SK-N-SH (cell line): ENCODE measurements at regions not wholly inside any gene's neighbourhood (a gene's known extent, or its start where the extent isn't known, plus 50 kb on each side); places are given as distances from the start of the nearest gene placed in this dataset.

Experiments
- CTCF ChIA-PET: fragments of 300-600, 350-600 bp; formaldehyde crosslinking; extraction: SDS; loops from one replicate; lab custom pipeline; 2021; lab: Yijun Ruan, JAX
- POLR2A ChIA-PET: fragments of 350-600 bp; sonication (Branson Sonifier 250); formaldehyde crosslinking; extraction: SDS; loops from one replicate; lab custom pipeline; 2020; ENCODE audit warnings: antibody characterized with exemption, inconsistent platforms; lab: Yijun Ruan, JAX
- DNase-seq: peaks from one replicate; pipeline ENCODE4 v3.0.0; 2012
- H2AFZ ChIP-seq: fragments of 200-600 bp; sonication (generic); 2 replicates; pipeline ENCODE4 v1.8.1; 2016; ENCODE audit warnings: antibody characterized with exemption, mild to moderate bottlenecking, low read depth
- H3F3A ChIP-seq: fragments of 200-600 bp; sonication (generic); replicated peaks from 2 replicates; pipeline ENCODE3; 2016; ENCODE audit warnings: antibody characterized with exemption, mild to moderate bottlenecking; ENCODE audit not compliant: insufficient read depth
- H3K27ac ChIP-seq, 2 experiments: fragments of 200-500 bp in 1 of 2; fragments of 200-600 bp in 1 of 2; sonication (Bioruptor generic) in 1 of 2; sonication (generic), shearing (Covaris generic) in 1 of 2; 2 replicates each; pipeline versions ENCODE4 v1.5.1 to v1.6.1; 2014 to 2016; ENCODE audit warnings: low read depth in 2 of 2, inconsistent platforms in 1 of 2, low read length in 1 of 2, mild to moderate bottlenecking in 1 of 2, mixed read lengths in 1 of 2
- H3K27me3 ChIP-seq: fragments of 200-600 bp; sonication (generic), shearing (Covaris generic); 2 replicates; pipeline ENCODE4 v1.6.1; 2016; ENCODE audit warnings: mixed run types; ENCODE audit not compliant: insufficient read depth
- H3K36me3 ChIP-seq, 2 experiments: fragments of 200-500 bp in 1 of 2; fragments of 200-600 bp in 1 of 2; sonication (Bioruptor generic) in 1 of 2; sonication (generic) in 1 of 2; replicated peaks in 1 of 2; 2 replicates each; pipeline versions ENCODE3 to v1.5.1; 2014 to 2016; ENCODE audit warnings: low read length in 1 of 2, mild to moderate bottlenecking in 1 of 2; ENCODE audit not compliant: insufficient read depth in 2 of 2, control insufficient read depth in 1 of 2
- H3K4me1 ChIP-seq, 2 experiments: fragments of 200-500 bp in 1 of 2; fragments of 200-600 bp in 1 of 2; sonication (Bioruptor generic) in 1 of 2; sonication (generic), shearing (Covaris generic) in 1 of 2; 2 replicates each; pipeline versions ENCODE4 v1.5.1 to v1.6.1; 2014 to 2016; ENCODE audit warnings: low read depth in 1 of 2, low read length in 1 of 2, mixed run types in 1 of 2; ENCODE audit not compliant: insufficient read depth in 2 of 2, control insufficient read depth in 1 of 2
- H3K4me2 ChIP-seq: fragments of 200-600 bp; sonication (generic), shearing (Covaris generic); 2 replicates; pipeline ENCODE4 v1.6.1; 2017; ENCODE audit warnings: mixed run types
- H3K4me3 ChIP-seq, 2 experiments: fragments of 200-500 bp in 1 of 2; fragments of 200-600 bp in 1 of 2; sonication (Bioruptor generic) in 1 of 2; sonication (generic), shearing (Covaris generic) in 1 of 2; 2 replicates each; pipeline versions ENCODE4 v1.5.1 to v1.8.1; 2014 to 2016; ENCODE audit warnings: low read depth in 2 of 2, inconsistent platforms in 1 of 2, low read length in 1 of 2, mild to moderate bottlenecking in 1 of 2, mixed read lengths in 1 of 2, moderate library complexity in 1 of 2
- H3K79me2 ChIP-seq: fragments of 200-600 bp; sonication (generic); 2 replicates; pipeline ENCODE4 v1.8.1; 2017; ENCODE audit warnings: mild to moderate bottlenecking; ENCODE audit not compliant: insufficient read depth
- H3K9ac ChIP-seq: fragments of 200-600 bp; sonication (generic); 2 replicates; pipeline ENCODE4 v1.6.1; 2017; ENCODE audit warnings: mixed run types
- H3K9me2 ChIP-seq: fragments of 200-600 bp; sonication (generic); 2 replicates; pipeline ENCODE4 v1.6.1; 2017; ENCODE audit warnings: mixed run types
- H3K9me3 ChIP-seq: fragments of 200-600 bp; sonication (generic); 2 replicates; pipeline ENCODE4 v1.6.1; 2017; ENCODE audit warnings: mixed run types, mild to moderate bottlenecking, moderate library complexity
- H4K20me1 ChIP-seq: fragments of 200-600 bp; sonication (generic); 2 replicates; pipeline ENCODE4 v1.6.1; 2017; ENCODE audit warnings: mild to moderate bottlenecking, mixed run types; ENCODE audit not compliant: insufficient read depth
- EP300 ChIP-seq, 2 experiments: IDR thresholded peaks; 2 replicates each; pipeline versions ENCODE4 v1.4.0 to v1.6.1; 2012; ENCODE audit warnings: borderline replicate concordance in 1 of 2, low read depth in 1 of 2, low read length in 1 of 2
- FOSL2 ChIP-seq: IDR thresholded peaks from 2 replicates; pipeline ENCODE4 v1.4.0; 2012; ENCODE audit warnings: low read depth, mild to moderate bottlenecking, moderate library complexity, borderline replicate concordance
- FOXJ3 ChIP-seq: sonication (generic); formaldehyde crosslinking; IDR thresholded peaks from 2 replicates; pipeline ENCODE4 v1.5.1; 2020; ENCODE audit warnings: mild to moderate bottlenecking, missing genetic modification reagents
- GABPA ChIP-seq: IDR thresholded peaks from 2 replicates; pipeline ENCODE4 v1.4.0; 2012; ENCODE audit warnings: low read depth, mild to moderate bottlenecking
- GATA2 ChIP-seq: sonication (generic); formaldehyde crosslinking; IDR thresholded peaks from 2 replicates; pipeline ENCODE4 v1.5.0; 2020; ENCODE audit warnings: mild to moderate bottlenecking, missing genetic modification reagents
- JUND ChIP-seq: IDR thresholded peaks from 2 replicates; pipeline ENCODE4 v1.4.0; 2012
- MXI1 ChIP-seq: IDR thresholded peaks from 2 replicates; pipeline ENCODE4 v1.6.1; 2012; ENCODE audit warnings: mild to moderate bottlenecking, low read depth, low read length, improper control_type of control experiment
- NFIC ChIP-seq: IDR thresholded peaks from 2 replicates; pipeline ENCODE4 v1.4.0; 2012; ENCODE audit warnings: borderline replicate concordance
- NRF1 ChIP-seq: IDR thresholded peaks from 2 replicates; pipeline ENCODE4 v1.6.1; 2012; ENCODE audit warnings: low read depth, mild to moderate bottlenecking, low read length
- POLR2AphosphoS5 ChIP-seq: IDR thresholded peaks from 2 replicates; pipeline ENCODE4 v1.6.1; 2012; ENCODE audit warnings: low read depth, low read length
- RCOR1 ChIP-seq: fragments of 150-350 bp; IDR thresholded peaks from 2 replicates; pipeline ENCODE4 v1.6.1; 2017; ENCODE audit warnings: antibody characterized with exemption, low read length
- RFX5 ChIP-seq: IDR thresholded peaks from 2 replicates; pipeline ENCODE4 v1.6.1; 2012; ENCODE audit warnings: mild to moderate bottlenecking, improper control_type of control experiment, low read length
- RXRA ChIP-seq: IDR thresholded peaks from 2 replicates; pipeline ENCODE4 v1.4.0; 2012; ENCODE audit warnings: low read depth, mild to moderate bottlenecking, borderline replicate concordance
- SIN3A ChIP-seq: IDR thresholded peaks from 2 replicates; pipeline ENCODE4 v1.6.1; 2012; ENCODE audit warnings: low read depth, mild to moderate bottlenecking, low read length, moderate library complexity, borderline replicate concordance
- SMC3 ChIP-seq: IDR thresholded peaks from 2 replicates; pipeline ENCODE4 v1.6.1; 2012; ENCODE audit warnings: low read depth, low read length, improper control_type of control experiment
- TAF1 ChIP-seq: IDR thresholded peaks from 2 replicates; pipeline ENCODE4 v1.6.1; 2012; ENCODE audit warnings: low read depth, mild to moderate bottlenecking, low read length, moderate library complexity, borderline replicate concordance
- TCF12 ChIP-seq: IDR thresholded peaks from 2 replicates; pipeline ENCODE4 v1.4.0; 2012
- TEAD4 ChIP-seq: IDR thresholded peaks from 2 replicates; pipeline ENCODE4 v1.4.0; 2012; ENCODE audit warnings: mild to moderate bottlenecking, borderline replicate concordance; ENCODE audit not compliant: insufficient read depth
- YY1 ChIP-seq: IDR thresholded peaks from 2 replicates; pipeline ENCODE4 v1.4.0; 2012; ENCODE audit warnings: low read depth, mild to moderate bottlenecking
- WGBS: methylation state at CpG from one replicate; pipeline ENCODE4 v1.1.6; 2017; ENCODE audit warnings: low lambda C conversion rate; 5-methylcytosine and 5-hydroxymethylcytosine counted together
- TF ChIP-seq, protein P1 (sequence below): fragments of 150-350 bp; IDR thresholded peaks from 2 replicates; pipeline ENCODE4 v1.6.1; 2016; ENCODE audit warnings: mild to moderate bottlenecking, low read depth, low read length
- TF ChIP-seq, protein P2 (sequence below): IDR thresholded peaks from 2 replicates; pipeline ENCODE4 v1.6.1; 2012; ENCODE audit warnings: mild to moderate bottlenecking, low read depth, low read length, moderate library complexity

DNA sequence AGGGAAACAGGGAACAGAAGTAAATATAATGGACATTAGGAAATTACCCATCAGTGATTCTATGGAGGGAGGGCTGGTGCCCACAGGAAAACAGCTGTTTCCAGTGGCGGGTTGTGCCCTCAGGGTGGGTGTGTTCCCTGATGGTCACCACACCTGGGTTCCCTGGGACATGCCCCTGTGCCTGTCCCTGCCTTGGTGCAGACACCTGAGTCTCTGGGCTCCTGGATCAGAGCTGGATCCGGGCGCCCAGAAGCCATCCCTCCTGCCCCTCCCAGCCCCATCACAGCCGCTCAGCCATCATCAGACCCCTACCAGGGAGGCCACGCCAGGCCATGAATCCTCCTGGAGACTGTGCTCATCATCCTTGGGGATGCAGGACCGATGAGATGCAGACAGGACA lies 307.2 kb upstream of the SFSWAP start:
- TF ChIP-seq FOSL2, result no peak
- no peak for TF ChIP-seq NFIC
- TF ChIP-seq RCOR1, result no peak
- TF ChIP-seq, protein P1, sequence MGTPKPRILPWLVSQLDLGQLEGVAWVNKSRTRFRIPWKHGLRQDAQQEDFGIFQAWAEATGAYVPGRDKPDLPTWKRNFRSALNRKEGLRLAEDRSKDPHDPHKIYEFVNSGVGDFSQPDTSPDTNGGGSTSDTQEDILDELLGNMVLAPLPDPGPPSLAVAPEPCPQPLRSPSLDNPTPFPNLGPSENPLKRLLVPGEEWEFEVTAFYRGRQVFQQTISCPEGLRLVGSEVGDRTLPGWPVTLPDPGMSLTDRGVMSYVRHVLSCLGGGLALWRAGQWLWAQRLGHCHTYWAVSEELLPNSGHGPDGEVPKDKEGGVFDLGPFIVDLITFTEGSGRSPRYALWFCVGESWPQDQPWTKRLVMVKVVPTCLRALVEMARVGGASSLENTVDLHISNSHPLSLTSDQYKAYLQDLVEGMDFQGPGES, result no peak
- no peak for TF ChIP-seq TAF1
- no peak for TF ChIP-seq JUND
- TF ChIP-seq EP300 (IDR thresholded peaks at IDR 0.05; ENCODE audit: borderline replicate concordance in 1 of 2, low read depth in 1 of 2, low read length in 1 of 2), result no peak
- TF ChIP-seq GATA2 (CRISPR knock-in tag), result no peak
- TF ChIP-seq GABPA, result no peak
- TF ChIP-seq YY1, result no peak
- DNase-seq, result no peak
- no peak overlapping the region for H3K4me3 ChIP-seq
- no peak overlapping the region for H2AFZ ChIP-seq
- no peaks in the 10 kb centered on the region for H3K36me3 ChIP-seq
- ChIA-PET CTCF (no interaction called here), POLR2A (no interaction called here)
- no peaks in the 10 kb centered on the region for H4K20me1 ChIP-seq
- H3K27me3 ChIP-seq, result no peaks in the 10 kb centered on the region
- peaks cover 0 to 15% of the 10 kb centered on the region in 2 experiments; a peak in 1 of 4 replicates for H3K4me1 ChIP-seq
- WGBS, result 87% methylated on average over 3 of the region's 6 CpGs
- H3K9ac ChIP-seq, result no peak overlapping the region
- H3K79me2 ChIP-seq, result no peaks in the 10 kb centered on the region
- H3K27ac ChIP-seq, result no peak overlapping the region
- no peaks in the 10 kb centered on the region for H3K9me2 ChIP-seq
- H3K9me3 ChIP-seq, result no peaks in the 10 kb centered on the region
- H3K4me2 ChIP-seq, result no peak overlapping the region
- no peaks in the 10 kb centered on the region for H3F3A ChIP-seq

DNA sequence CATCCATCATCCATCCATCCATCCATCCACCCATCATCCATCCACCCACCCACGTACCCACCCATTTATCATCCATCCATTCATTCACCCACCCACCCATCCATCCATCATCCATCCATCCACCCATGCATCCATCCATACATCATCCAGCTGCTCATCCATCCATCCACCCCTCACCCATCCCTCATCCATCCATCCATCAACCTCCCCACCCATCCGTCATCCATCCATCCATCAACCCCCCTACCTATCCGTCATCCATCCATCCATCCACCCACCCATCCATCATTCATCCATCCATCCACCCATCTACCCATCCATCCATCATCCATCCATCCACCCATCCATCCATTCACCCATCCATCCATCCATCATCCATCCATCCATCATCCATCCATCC lies 306.2 kb upstream of the SFSWAP start:
- no peaks in the 10 kb centered on the region for H3F3A ChIP-seq
- CTCF ChIA-PET, result no interaction called here
- H3K79me2 ChIP-seq, result no peaks in the 10 kb centered on the region
- H3K27ac ChIP-seq, result no peak overlapping the region
- no peaks in the 10 kb centered on the region for H3K9me3 ChIP-seq
- no peak overlapping the region for H2AFZ ChIP-seq
- H3K36me3 ChIP-seq, result no peaks in the 10 kb centered on the region
- 30% methylated on average over 3 of the region's 3 CpGs for WGBS
- no peak overlapping the region for H3K9ac ChIP-seq
- no peaks in the 10 kb centered on the region for H4K20me1 ChIP-seq
- POLR2A ChIA-PET, result no interaction called here
- DNase-seq, result no peak
- no peak for TF ChIP-seq RFX5
- no peak for TF ChIP-seq MXI1
- TF ChIP-seq, protein P2, sequence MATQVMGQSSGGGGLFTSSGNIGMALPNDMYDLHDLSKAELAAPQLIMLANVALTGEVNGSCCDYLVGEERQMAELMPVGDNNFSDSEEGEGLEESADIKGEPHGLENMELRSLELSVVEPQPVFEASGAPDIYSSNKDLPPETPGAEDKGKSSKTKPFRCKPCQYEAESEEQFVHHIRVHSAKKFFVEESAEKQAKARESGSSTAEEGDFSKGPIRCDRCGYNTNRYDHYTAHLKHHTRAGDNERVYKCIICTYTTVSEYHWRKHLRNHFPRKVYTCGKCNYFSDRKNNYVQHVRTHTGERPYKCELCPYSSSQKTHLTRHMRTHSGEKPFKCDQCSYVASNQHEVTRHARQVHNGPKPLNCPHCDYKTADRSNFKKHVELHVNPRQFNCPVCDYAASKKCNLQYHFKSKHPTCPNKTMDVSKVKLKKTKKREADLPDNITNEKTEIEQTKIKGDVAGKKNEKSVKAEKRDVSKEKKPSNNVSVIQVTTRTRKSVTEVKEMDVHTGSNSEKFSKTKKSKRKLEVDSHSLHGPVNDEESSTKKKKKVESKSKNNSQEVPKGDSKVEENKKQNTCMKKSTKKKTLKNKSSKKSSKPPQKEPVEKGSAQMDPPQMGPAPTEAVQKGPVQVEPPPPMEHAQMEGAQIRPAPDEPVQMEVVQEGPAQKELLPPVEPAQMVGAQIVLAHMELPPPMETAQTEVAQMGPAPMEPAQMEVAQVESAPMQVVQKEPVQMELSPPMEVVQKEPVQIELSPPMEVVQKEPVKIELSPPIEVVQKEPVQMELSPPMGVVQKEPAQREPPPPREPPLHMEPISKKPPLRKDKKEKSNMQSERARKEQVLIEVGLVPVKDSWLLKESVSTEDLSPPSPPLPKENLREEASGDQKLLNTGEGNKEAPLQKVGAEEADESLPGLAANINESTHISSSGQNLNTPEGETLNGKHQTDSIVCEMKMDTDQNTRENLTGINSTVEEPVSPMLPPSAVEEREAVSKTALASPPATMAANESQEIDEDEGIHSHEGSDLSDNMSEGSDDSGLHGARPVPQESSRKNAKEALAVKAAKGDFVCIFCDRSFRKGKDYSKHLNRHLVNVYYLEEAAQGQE, result no peak
- TF ChIP-seq RXRA, result no peak
- TF ChIP-seq NFIC, result no peak
- no peak for TF ChIP-seq FOXJ3 (CRISPR knock-in tag)
- TF ChIP-seq SMC3, result no peak
- TF ChIP-seq TCF12, result no peak
- no peak for TF ChIP-seq GATA2 (CRISPR knock-in tag)
- no peak for TF ChIP-seq NRF1
- TF ChIP-seq FOSL2, result no peak
- TF ChIP-seq EP300 (IDR thresholded peaks at IDR 0.05; ENCODE audit: borderline replicate concordance in 1 of 2, low read depth in 1 of 2, low read length in 1 of 2), result no peak
- no peak for TF ChIP-seq POLR2AphosphoS5
- no peak for TF ChIP-seq SIN3A
- TF ChIP-seq RCOR1, result no peak
- TF ChIP-seq JUND, result no peak
- no peak for TF ChIP-seq TEAD4
- no peak overlapping the region for H3K4me2 ChIP-seq
- H3K4me3 ChIP-seq, result no peak overlapping the region
- H3K27me3 ChIP-seq, result no peaks in the 10 kb centered on the region
- peaks cover 0 to 15% of the 10 kb centered on the region in 2 experiments; a peak in 1 of 4 replicates for H3K4me1 ChIP-seq
- H3K9me2 ChIP-seq, result no peaks in the 10 kb centered on the region
